ENCODE measurements at regions not wholly inside any gene's neighbourhood (a gene's known extent, or its start where the extent isn't known, plus 50 kb on each side); places are given as distances from the start of the nearest gene placed in this dataset.

DNA sequence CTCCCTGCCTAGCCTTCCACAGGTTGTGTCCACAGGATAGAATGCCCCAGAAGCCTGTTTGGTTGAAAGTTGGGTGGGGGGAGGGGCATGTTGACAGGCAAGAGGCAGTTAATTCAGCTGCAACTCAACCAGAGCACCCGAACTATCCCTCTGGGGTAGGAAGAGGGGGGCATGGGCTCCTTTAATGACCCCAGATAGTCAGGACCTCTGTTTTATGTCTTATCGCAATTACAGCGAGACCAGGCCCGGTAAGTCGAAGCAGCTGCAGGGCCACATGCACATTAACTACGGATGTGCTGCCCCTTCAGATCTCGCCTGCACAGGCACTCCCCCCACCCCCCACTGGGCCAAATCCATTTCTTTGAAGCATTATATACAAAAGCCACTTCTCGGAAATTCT lies 363.8 kb upstream of the HNRNPA3 start:
- intact Hi-C loops (cut with micrococcal nuclease; ENCODE audit: unreplicated experiment): no loop called here
- Histone ChIP-seq H3K27ac (ENCODE audit: low read length) (no peak overlapping the region), H3K4me1 (ENCODE audit: control insufficient read depth, insufficient read depth, low read length) (no peaks in the 10 kb centered on the region), H3K9me3 (ENCODE audit: control insufficient read depth, insufficient read depth, low read depth, low read length) (no peaks in the 10 kb centered on the region), H3K36me3 (ENCODE audit: control insufficient read depth, insufficient read depth, low read length) (no peaks in the 10 kb centered on the region), H3K4me3 (ENCODE audit: low read depth in 2 of 2, low read length in 2 of 2) (no peak overlapping the region), H3K27me3 (ENCODE audit: control insufficient read depth, insufficient read depth, low read length) (no peaks in the 10 kb centered on the region)
- in situ Hi-C loops (cut with HindIII; ENCODE audit: low pct_unique_long_range_greater_than_20kb, low sequenced_read_pairs): no loop called here
- TF ChIP-seq, protein P1, sequence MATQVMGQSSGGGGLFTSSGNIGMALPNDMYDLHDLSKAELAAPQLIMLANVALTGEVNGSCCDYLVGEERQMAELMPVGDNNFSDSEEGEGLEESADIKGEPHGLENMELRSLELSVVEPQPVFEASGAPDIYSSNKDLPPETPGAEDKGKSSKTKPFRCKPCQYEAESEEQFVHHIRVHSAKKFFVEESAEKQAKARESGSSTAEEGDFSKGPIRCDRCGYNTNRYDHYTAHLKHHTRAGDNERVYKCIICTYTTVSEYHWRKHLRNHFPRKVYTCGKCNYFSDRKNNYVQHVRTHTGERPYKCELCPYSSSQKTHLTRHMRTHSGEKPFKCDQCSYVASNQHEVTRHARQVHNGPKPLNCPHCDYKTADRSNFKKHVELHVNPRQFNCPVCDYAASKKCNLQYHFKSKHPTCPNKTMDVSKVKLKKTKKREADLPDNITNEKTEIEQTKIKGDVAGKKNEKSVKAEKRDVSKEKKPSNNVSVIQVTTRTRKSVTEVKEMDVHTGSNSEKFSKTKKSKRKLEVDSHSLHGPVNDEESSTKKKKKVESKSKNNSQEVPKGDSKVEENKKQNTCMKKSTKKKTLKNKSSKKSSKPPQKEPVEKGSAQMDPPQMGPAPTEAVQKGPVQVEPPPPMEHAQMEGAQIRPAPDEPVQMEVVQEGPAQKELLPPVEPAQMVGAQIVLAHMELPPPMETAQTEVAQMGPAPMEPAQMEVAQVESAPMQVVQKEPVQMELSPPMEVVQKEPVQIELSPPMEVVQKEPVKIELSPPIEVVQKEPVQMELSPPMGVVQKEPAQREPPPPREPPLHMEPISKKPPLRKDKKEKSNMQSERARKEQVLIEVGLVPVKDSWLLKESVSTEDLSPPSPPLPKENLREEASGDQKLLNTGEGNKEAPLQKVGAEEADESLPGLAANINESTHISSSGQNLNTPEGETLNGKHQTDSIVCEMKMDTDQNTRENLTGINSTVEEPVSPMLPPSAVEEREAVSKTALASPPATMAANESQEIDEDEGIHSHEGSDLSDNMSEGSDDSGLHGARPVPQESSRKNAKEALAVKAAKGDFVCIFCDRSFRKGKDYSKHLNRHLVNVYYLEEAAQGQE (IDR thresholded peaks at IDR 0.05; ENCODE audit: insufficient read depth in 1 of 2, low read depth in 2 of 2, low read length in 1 of 2): no peak
- TF ChIP-seq POLR2AphosphoS5 (IDR thresholded peaks at IDR 0.05; ENCODE audit: low read depth, low read length): no peak
- TF ChIP-seq TCF7L2 (IDR thresholded peaks at IDR 0.05; ENCODE audit: low read depth, low read length): no peak
- TF ChIP-seq SIN3A (IDR thresholded peaks at IDR 0.05; ENCODE audit: borderline replicate concordance, insufficient read depth, low read depth, low read length): no peak
- TF ChIP-seq, protein P2, sequence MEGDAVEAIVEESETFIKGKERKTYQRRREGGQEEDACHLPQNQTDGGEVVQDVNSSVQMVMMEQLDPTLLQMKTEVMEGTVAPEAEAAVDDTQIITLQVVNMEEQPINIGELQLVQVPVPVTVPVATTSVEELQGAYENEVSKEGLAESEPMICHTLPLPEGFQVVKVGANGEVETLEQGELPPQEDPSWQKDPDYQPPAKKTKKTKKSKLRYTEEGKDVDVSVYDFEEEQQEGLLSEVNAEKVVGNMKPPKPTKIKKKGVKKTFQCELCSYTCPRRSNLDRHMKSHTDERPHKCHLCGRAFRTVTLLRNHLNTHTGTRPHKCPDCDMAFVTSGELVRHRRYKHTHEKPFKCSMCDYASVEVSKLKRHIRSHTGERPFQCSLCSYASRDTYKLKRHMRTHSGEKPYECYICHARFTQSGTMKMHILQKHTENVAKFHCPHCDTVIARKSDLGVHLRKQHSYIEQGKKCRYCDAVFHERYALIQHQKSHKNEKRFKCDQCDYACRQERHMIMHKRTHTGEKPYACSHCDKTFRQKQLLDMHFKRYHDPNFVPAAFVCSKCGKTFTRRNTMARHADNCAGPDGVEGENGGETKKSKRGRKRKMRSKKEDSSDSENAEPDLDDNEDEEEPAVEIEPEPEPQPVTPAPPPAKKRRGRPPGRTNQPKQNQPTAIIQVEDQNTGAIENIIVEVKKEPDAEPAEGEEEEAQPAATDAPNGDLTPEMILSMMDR (IDR thresholded peaks at IDR 0.05): no peak
- DNase-seq (ENCODE audit: low read depth, low spot score) (no peak), ATAC-seq (no peak)
- no TSS peak for BruUV-seq (replicated peaks)
- POLR2A ChIA-PET: no interaction called here
- CTCF ChIA-PET: no interaction called here

DNA sequence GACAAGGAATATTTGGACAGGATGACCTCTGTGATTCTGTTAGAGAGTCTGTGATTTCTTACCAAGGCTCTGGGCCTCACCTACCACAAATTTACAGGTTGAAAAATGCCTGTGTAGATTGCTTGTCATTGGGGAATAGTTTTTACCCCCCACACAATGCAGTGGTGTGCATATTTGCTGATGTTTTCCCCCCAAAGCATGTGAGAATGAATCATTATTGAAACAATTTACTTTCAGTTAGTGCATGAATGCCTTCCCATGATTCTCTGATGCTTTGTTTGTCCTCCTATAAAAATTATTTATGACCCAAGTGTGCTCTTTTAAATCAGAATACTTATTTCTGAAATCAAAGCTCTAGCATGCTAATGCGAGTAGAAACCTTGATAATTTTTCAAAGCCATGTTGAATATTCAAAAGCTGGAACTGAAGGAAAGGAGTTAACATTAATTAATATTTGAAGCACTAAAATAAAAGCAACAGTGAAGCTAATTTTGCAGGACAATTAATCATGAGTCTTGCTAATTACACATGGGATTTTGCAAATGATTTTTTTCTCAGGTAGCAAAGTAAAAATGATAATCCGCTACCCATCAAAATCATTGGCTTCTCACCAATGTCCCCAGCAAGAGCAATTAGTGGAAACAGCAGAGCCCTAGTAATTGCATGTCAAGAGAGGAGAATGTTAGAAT lies 361.2 kb upstream of the HNRNPA3 start:
- CTCF ChIA-PET: no interaction called here
- POLR2A ChIA-PET: no interaction called here
- intact Hi-C loops (cut with micrococcal nuclease; ENCODE audit: unreplicated experiment) (no loop called here), in situ Hi-C loops (cut with HindIII; ENCODE audit: low pct_unique_long_range_greater_than_20kb, low sequenced_read_pairs) (no loop called here)
- TF ChIP-seq, protein P2 (IDR thresholded peaks at IDR 0.05): no peak
- no peak for TF ChIP-seq POLR2AphosphoS5 (IDR thresholded peaks at IDR 0.05; ENCODE audit: low read depth, low read length)
- no peaks in the 10 kb centered on the region for H3K36me3 ChIP-seq (ENCODE audit: control insufficient read depth, insufficient read depth, low read length)
- H3K27me3 ChIP-seq (ENCODE audit: control insufficient read depth, insufficient read depth, low read length): no peaks in the 10 kb centered on the region
- DNase-seq (ENCODE audit: low read depth, low spot score): no peak
- no peak overlapping the region for H3K27ac ChIP-seq (ENCODE audit: low read length)
- H3K4me3 ChIP-seq (ENCODE audit: low read depth in 2 of 2, low read length in 2 of 2): no peak overlapping the region
- H3K9me3 ChIP-seq (ENCODE audit: control insufficient read depth, insufficient read depth, low read depth, low read length): no peaks in the 10 kb centered on the region
- no peaks in the 10 kb centered on the region for H3K4me1 ChIP-seq (ENCODE audit: control insufficient read depth, insufficient read depth, low read length)
- BruUV-seq (replicated peaks): no TSS peak
- no peak for ATAC-seq
